ENCODE measurements at regions not wholly inside any gene's neighbourhood (a gene's known extent, or its start where the extent isn't known, plus 50 kb on each side); places are given as distances from the start of the nearest gene placed in this dataset.

- in situ Hi-C loops (cut with MboI), result no loop called here
- FAIRE-seq (no peak), ATAC-seq (no peak), DNase-seq (ENCODE audit: extremely low read depth in 1 of 4, low spot score in 3 of 4) (no peak)
- H3K9ac ChIP-seq (ENCODE audit: insufficient read depth in 1 of 2, low read depth in 2 of 2, low read length in 2 of 2), result no peak overlapping the region
- no peaks in the 10 kb centered on the region for H4K20me1 ChIP-seq (replicated peaks; ENCODE audit: control insufficient read depth, insufficient read depth, low read length)
- H3K27me3 ChIP-seq (ENCODE audit: control insufficient read depth in 2 of 2, insufficient read depth in 2 of 2, low read length in 2 of 2), result no peaks in the 10 kb centered on the region
- H3K9me1 ChIP-seq (ENCODE audit: control insufficient read depth, insufficient read depth, low read length), result no peaks in the 10 kb centered on the region
- 0 out of 2 replicates have a peak, but pooled peaks cover 2% of the 10 kb centered on the region for H3K9me3 ChIP-seq (replicated peaks; ENCODE audit: control insufficient read depth, insufficient read depth, low read depth, low read length)
- WGBS (ENCODE audit: insufficient coverage, low coverage, missing lambda C conversion rate), result 21% methylated on average over 2 of the region's 2 CpGs
- no peak overlapping the region for H3K27ac ChIP-seq (ENCODE audit: extremely low read depth, low read depth, low read length)
- no peaks in the 10 kb centered on the region for H3K4me1 ChIP-seq (replicated peaks in 1 of 2; ENCODE audit: control insufficient read depth in 2 of 2, insufficient read depth in 2 of 2, low read length in 2 of 2)
- no peak overlapping the region for H3K4me2 ChIP-seq (ENCODE audit: insufficient read depth, low read length)
- CTCF ChIA-PET (ENCODE audit: low intra/inter-chr PET ratio), result no interaction called here
- no peak overlapping the region for H3K4me3 ChIP-seq
- intact Hi-C loops (cut with micrococcal nuclease), result no loop called here
- BruUV-seq (replicated peaks), result no TSS peak
- H3K36me3 ChIP-seq (ENCODE audit: control insufficient read depth, insufficient read depth, low read length), result no peaks in the 10 kb centered on the region
- no peaks in the 10 kb centered on the region for H3K79me2 ChIP-seq (ENCODE audit: control insufficient read depth, insufficient read depth, low read length)
- no peak overlapping the region for H2AFZ ChIP-seq (ENCODE audit: low read depth, low read length)
- TF ChIP-seq SIN3B (IDR thresholded peaks at IDR 0.05; ENCODE audit: low read depth), result no peak
- no peak for TF ChIP-seq E2F3 (CRISPR knock-in tag; IDR thresholded peaks at IDR 0.05)
- no peak for TF ChIP-seq NCOA6 (IDR thresholded peaks at IDR 0.05)
- TF ChIP-seq ZBTB9 (CRISPR knock-in tag; IDR thresholded peaks at IDR 0.05), result no peak
- no peak for TF ChIP-seq SNAPC5 (CRISPR knock-in tag; IDR thresholded peaks at IDR 0.05)
- TF ChIP-seq, protein P1, sequence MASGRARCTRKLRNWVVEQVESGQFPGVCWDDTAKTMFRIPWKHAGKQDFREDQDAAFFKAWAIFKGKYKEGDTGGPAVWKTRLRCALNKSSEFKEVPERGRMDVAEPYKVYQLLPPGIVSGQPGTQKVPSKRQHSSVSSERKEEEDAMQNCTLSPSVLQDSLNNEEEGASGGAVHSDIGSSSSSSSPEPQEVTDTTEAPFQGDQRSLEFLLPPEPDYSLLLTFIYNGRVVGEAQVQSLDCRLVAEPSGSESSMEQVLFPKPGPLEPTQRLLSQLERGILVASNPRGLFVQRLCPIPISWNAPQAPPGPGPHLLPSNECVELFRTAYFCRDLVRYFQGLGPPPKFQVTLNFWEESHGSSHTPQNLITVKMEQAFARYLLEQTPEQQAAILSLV (tag; IDR thresholded peaks at IDR 0.05), result no peak
- TF ChIP-seq NCOR1 (IDR thresholded peaks at IDR 0.05), result no peak
- TF ChIP-seq ZBTB34 (CRISPR knock-in tag; IDR thresholded peaks at IDR 0.05), result no peak
- no peak for TF ChIP-seq ZNF121 (CRISPR knock-in tag; conservative IDR thresholded peaks at IDR 0.05)
- TF ChIP-seq, protein P2, sequence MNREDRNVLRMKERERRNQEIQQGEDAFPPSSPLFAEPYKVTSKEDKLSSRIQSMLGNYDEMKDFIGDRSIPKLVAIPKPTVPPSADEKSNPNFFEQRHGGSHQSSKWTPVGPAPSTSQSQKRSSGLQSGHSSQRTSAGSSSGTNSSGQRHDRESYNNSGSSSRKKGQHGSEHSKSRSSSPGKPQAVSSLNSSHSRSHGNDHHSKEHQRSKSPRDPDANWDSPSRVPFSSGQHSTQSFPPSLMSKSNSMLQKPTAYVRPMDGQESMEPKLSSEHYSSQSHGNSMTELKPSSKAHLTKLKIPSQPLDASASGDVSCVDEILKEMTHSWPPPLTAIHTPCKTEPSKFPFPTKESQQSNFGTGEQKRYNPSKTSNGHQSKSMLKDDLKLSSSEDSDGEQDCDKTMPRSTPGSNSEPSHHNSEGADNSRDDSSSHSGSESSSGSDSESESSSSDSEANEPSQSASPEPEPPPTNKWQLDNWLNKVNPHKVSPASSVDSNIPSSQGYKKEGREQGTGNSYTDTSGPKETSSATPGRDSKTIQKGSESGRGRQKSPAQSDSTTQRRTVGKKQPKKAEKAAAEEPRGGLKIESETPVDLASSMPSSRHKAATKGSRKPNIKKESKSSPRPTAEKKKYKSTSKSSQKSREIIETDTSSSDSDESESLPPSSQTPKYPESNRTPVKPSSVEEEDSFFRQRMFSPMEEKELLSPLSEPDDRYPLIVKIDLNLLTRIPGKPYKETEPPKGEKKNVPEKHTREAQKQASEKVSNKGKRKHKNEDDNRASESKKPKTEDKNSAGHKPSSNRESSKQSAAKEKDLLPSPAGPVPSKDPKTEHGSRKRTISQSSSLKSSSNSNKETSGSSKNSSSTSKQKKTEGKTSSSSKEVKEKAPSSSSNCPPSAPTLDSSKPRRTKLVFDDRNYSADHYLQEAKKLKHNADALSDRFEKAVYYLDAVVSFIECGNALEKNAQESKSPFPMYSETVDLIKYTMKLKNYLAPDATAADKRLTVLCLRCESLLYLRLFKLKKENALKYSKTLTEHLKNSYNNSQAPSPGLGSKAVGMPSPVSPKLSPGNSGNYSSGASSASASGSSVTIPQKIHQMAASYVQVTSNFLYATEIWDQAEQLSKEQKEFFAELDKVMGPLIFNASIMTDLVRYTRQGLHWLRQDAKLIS (CRISPR knock-in tag; IDR thresholded peaks at IDR 0.05), result no peak
- no peak for TF ChIP-seq RB1 (IDR thresholded peaks at IDR 0.05; ENCODE audit: low read depth)
- POLR2A ChIA-PET, result no interaction called here
These were observed 624.2 kb downstream of the PRR16 start for GRCh38 chr5:121088341-121088740.

Measured in K562 (cell line).